HG02943 (cell line): ENCODE measurements at regions not wholly inside any gene's neighbourhood (a gene's known extent, or its start where the extent isn't known, plus 50 kb on each side); places are given as distances from the start of the nearest gene placed in this dataset.

ENCODE experiments used
- ATAC-seq: cut with Tn5 transposase; IDR thresholded peaks from one replicate; pipeline ENCODE4 v1.9.1; 2021; ENCODE audit warnings: mild to moderate bottlenecking, low read depth, moderate library complexity; ENCODE audit not compliant: unreplicated experiment

- ATAC-seq = no peak
These were observed 477.5 kb downstream of the SLITRK6 start for GRCh38 chr13:85321734-85322133.

GRCh38 chr13:85317781-85318180 is 481.4 kb downstream of the SLITRK6 start:
- no peak for ATAC-seq

GRCh38 chr13:85316506-85317025 is 482.7 kb downstream of the SLITRK6 start:
- no peak for ATAC-seq

GRCh38 chr13:85314686-85315085 is 484.5 kb downstream of the SLITRK6 start:
- ATAC-seq = no peak

- ATAC-seq = no peak
These were observed 485.3 kb downstream of the SLITRK6 start for GRCh38 chr13:85313761-85314503.

- ATAC-seq = no peak
These were observed 487.1 kb downstream of the SLITRK6 start for GRCh38 chr13:85312071-85312470.

- no peak for ATAC-seq
These were observed 495.6 kb downstream of the SLITRK6 start for GRCh38 chr13:85303630-85304029.

GRCh38 chr13:85298387-85298924 is 500.8 kb downstream of the SLITRK6 start:
- ATAC-seq = no peak

GRCh38 chr13:85288698-85289097 is 510.5 kb downstream of the SLITRK6 start:
- ATAC-seq = no peak

- no peak for ATAC-seq
These were observed 511.7 kb downstream of the SLITRK6 start for GRCh38 chr13:85287528-85287927.

GRCh38 chr13:85286081-85286480 is 513.1 kb downstream of the SLITRK6 start:
- no peak for ATAC-seq

- no peak for ATAC-seq
These were observed 514.9 kb downstream of the SLITRK6 start for GRCh38 chr13:85284349-85284748.

GRCh38 chr13:85283408-85283807 is 515.8 kb downstream of the SLITRK6 start:
- ATAC-seq = no peak

- ATAC-seq = no peak
These were observed 516.3 kb downstream of the SLITRK6 start for GRCh38 chr13:85282876-85283275.

GRCh38 chr13:85278851-85279250 is 520.4 kb downstream of the SLITRK6 start:
- no peak for ATAC-seq

- ATAC-seq = no peak
These were observed 521.5 kb downstream of the SLITRK6 start for GRCh38 chr13:85277748-85278147.

GRCh38 chr13:85266771-85267170 is 532.4 kb downstream of the SLITRK6 start:
- no peak for ATAC-seq

GRCh38 chr13:85266331-85266730 is 532.9 kb downstream of the SLITRK6 start:
- ATAC-seq = no peak

GRCh38 chr13:85265296-85265695 is 533.9 kb downstream of the SLITRK6 start:
- no peak for ATAC-seq

GRCh38 chr13:85262499-85262898 is 536.7 kb downstream of the SLITRK6 start:
- no peak for ATAC-seq

GRCh38 chr13:85261757-85262346 is 537.4 kb downstream of the SLITRK6 start:
- ATAC-seq = no peak

- ATAC-seq = no peak
These were observed 538.3 kb downstream of the SLITRK6 start for GRCh38 chr13:85260896-85261295.
